HEK293 (cell line): ENCODE measurements at regions not wholly inside any gene's neighbourhood (a gene's known extent, or its start where the extent isn't known, plus 50 kb on each side); places are given as distances from the start of the nearest gene placed in this dataset.

Experiments
- CTCF ChIA-PET: fragments of 350-600 bp; formaldehyde crosslinking; extraction: SDS; loops from one replicate; lab custom pipeline; 2021; ENCODE audit warnings: antibody characterized with exemption; lab: Yijun Ruan, JAX
- POLR2A ChIA-PET: fragments of 300-600 bp; formaldehyde crosslinking; extraction: SDS; loops from one replicate; lab custom pipeline; 2020; ENCODE audit warnings: antibody characterized with exemption, inconsistent platforms; lab: Yijun Ruan, JAX
- H3K27ac ChIP-seq: fragments of 200-500 bp; sonication (Bioruptor generic); 2 replicates; pipeline ENCODE4 v1.5.1; 2014; ENCODE audit warnings: low read depth, low read length, control low read depth, inconsistent platforms; ENCODE audit errors: extremely low read depth
- H3K36me3 ChIP-seq, 2 experiments: fragments of 200-500 bp in 1 of 2; sonication (Bioruptor generic) in 1 of 2; 1 replicate in 1 of 2; 2 replicates in 1 of 2; pipeline ENCODE4 v1.5.1; 2014 to 2017; ENCODE audit warnings: inconsistent platforms in 2 of 2, low read length in 2 of 2; ENCODE audit not compliant: control insufficient read depth in 2 of 2, insufficient read depth in 1 of 2
- H3K4me1 ChIP-seq: fragments of 200-500 bp; sonication (Bioruptor generic); 2 replicates; pipeline ENCODE4 v1.5.1; 2014; ENCODE audit warnings: mild to moderate bottlenecking, low read length, inconsistent platforms; ENCODE audit not compliant: control insufficient read depth, insufficient read depth
- H3K4me3 ChIP-seq: 2 replicates; pipeline ENCODE4 v1.5.1; 2011; ENCODE audit warnings: low read depth, mild to moderate bottlenecking, control low read depth, low read length, moderate library complexity
- H3K9me3 ChIP-seq: fragments of 200-500 bp; sonication (Bioruptor generic); 2 replicates; pipeline ENCODE4 v1.5.1; 2014; ENCODE audit warnings: low read depth, low read length, inconsistent platforms; ENCODE audit not compliant: control insufficient read depth, insufficient read depth
- EGR2 ChIP-seq: fragments of 450-650 bp; formaldehyde crosslinking; IDR thresholded peaks from 2 replicates; pipeline ENCODE4 v1.5.1; 2016; ENCODE audit warnings: low read depth, missing biosample characterization, missing genetic modification characterization
- KLF1 ChIP-seq: fragments of 450-650 bp; formaldehyde crosslinking; IDR thresholded peaks from 2 replicates; pipeline ENCODE4 v1.5.1; 2016; ENCODE audit warnings: missing biosample characterization, missing genetic modification characterization
- KLF17 ChIP-seq: fragments of 450-650 bp; formaldehyde crosslinking; IDR thresholded peaks from 2 replicates; pipeline ENCODE4 v1.5.1; 2016; ENCODE audit warnings: missing biosample characterization, missing genetic modification characterization
- KLF9 ChIP-seq: fragments of 450-650 bp; formaldehyde crosslinking; IDR thresholded peaks from 2 replicates; pipeline ENCODE4 v1.5.1; 2016; ENCODE audit warnings: missing biosample characterization, missing genetic modification characterization, low read depth
- PRDM10 ChIP-seq: fragments of 450-650 bp; formaldehyde crosslinking; IDR thresholded peaks from 2 replicates; pipeline ENCODE4 v1.5.1; 2016; ENCODE audit warnings: missing biosample characterization, missing genetic modification characterization
- PRDM2 ChIP-seq: fragments of 450-650 bp; formaldehyde crosslinking; IDR thresholded peaks from 2 replicates; pipeline ENCODE4 v1.5.1; 2016; ENCODE audit warnings: missing biosample characterization, missing genetic modification characterization, borderline replicate concordance
- REPIN1 ChIP-seq: fragments of 450-650 bp; formaldehyde crosslinking; IDR thresholded peaks from 2 replicates; pipeline ENCODE4 v1.5.1; 2017; ENCODE audit warnings: missing biosample characterization, missing genetic modification characterization, low read depth
- SCRT1 ChIP-seq: fragments of 450-650 bp; formaldehyde crosslinking; IDR thresholded peaks from 2 replicates; pipeline ENCODE4 v1.5.1; 2016; ENCODE audit warnings: missing biosample characterization, missing genetic modification characterization, borderline replicate concordance
- ZBTB10 ChIP-seq: fragments of 450-650 bp; formaldehyde crosslinking; IDR thresholded peaks from 2 replicates; pipeline ENCODE4 v1.5.1; 2016; ENCODE audit warnings: missing biosample characterization, missing genetic modification characterization
- ZFHX2 ChIP-seq: fragments of 450-650 bp; formaldehyde crosslinking; conservative IDR thresholded peaks from 2 replicates; pipeline ENCODE4 v1.5.1; 2016; ENCODE audit warnings: missing biosample characterization, missing genetic modification characterization
- ZIC2 ChIP-seq: fragments of 450-650 bp; formaldehyde crosslinking; IDR thresholded peaks from 2 replicates; pipeline ENCODE4 v1.5.1; 2016; ENCODE audit warnings: missing biosample characterization, missing genetic modification characterization
- ZNF112 ChIP-seq: fragments of 450-650 bp; formaldehyde crosslinking; IDR thresholded peaks from 2 replicates; pipeline ENCODE4 v1.5.0; 2017; ENCODE audit warnings: missing biosample characterization, missing genetic modification characterization
- ZNF211 ChIP-seq: fragments of 450-650 bp; formaldehyde crosslinking; IDR thresholded peaks from 2 replicates; pipeline ENCODE4 v1.5.1; 2016; ENCODE audit warnings: low read depth, missing biosample characterization, missing genetic modification characterization
- ZNF223 ChIP-seq: fragments of 450-650 bp; formaldehyde crosslinking; IDR thresholded peaks from 2 replicates; pipeline ENCODE4 v1.5.1; 2016; ENCODE audit warnings: missing biosample characterization, missing genetic modification characterization
- ZNF266 ChIP-seq: fragments of 450-650 bp; formaldehyde crosslinking; IDR thresholded peaks from 2 replicates; pipeline ENCODE4 v1.5.1; 2016; ENCODE audit warnings: missing biosample characterization, missing genetic modification characterization, low read depth
- ZNF544 ChIP-seq: fragments of 450-650 bp; formaldehyde crosslinking; IDR thresholded peaks from 2 replicates; pipeline ENCODE4 v1.5.0; 2017; ENCODE audit warnings: missing biosample characterization, missing genetic modification characterization
- ZNF639 ChIP-seq: fragments of 450-650 bp; formaldehyde crosslinking; IDR thresholded peaks from 2 replicates; pipeline ENCODE4 v1.5.1; 2016; ENCODE audit warnings: missing biosample characterization, missing genetic modification characterization
- ZNF645 ChIP-seq: fragments of 450-650 bp; formaldehyde crosslinking; IDR thresholded peaks from 2 replicates; pipeline ENCODE4; 2016; ENCODE audit warnings: missing biosample characterization, missing genetic modification characterization
- ZNF76 ChIP-seq: fragments of 450-650 bp; formaldehyde crosslinking; IDR thresholded peaks from 2 replicates; pipeline ENCODE4; 2016; ENCODE audit warnings: low read depth, missing biosample characterization, missing genetic modification characterization, borderline replicate concordance
- ZNF792 ChIP-seq: fragments of 450-650 bp; formaldehyde crosslinking; IDR thresholded peaks from 2 replicates; pipeline ENCODE4 v1.5.1; 2016; ENCODE audit warnings: missing biosample characterization, missing genetic modification characterization
- ZXDB ChIP-seq: fragments of 450-650 bp; formaldehyde crosslinking; IDR thresholded peaks from 2 replicates; pipeline ENCODE4 v1.5.1; 2016; ENCODE audit warnings: missing biosample characterization, missing genetic modification characterization

GRCh38 chr17:79509008-79509407 lies 101.8 kb downstream of the RBFOX3 start (continued):
- TF ChIP-seq PRDM2 (no peak), SCRT1 (no peak), ZNF112 (tag by site-specific recombination) (no peak), ZNF792 (no peak), ZNF76 (no peak), ZNF544 (tag by site-specific recombination) (no peak), ZNF639 (tag by site-specific recombination) (no peak), ZNF266 (tag by site-specific recombination) (no peak), ZBTB10 (tag by site-specific recombination) (no peak), PRDM10 (no peak), REPIN1 (tag by site-specific recombination) (no peak), KLF9 (no peak)

- H3K4me3 ChIP-seq: no peak overlapping the region
- POLR2A ChIA-PET: no interaction called here
- CTCF ChIA-PET: no interaction called here
- H3K4me1 ChIP-seq: no peaks in the 10 kb centered on the region
- H3K36me3 ChIP-seq: no peaks in the 10 kb centered on the region
- no peak overlapping the region for H3K27ac ChIP-seq
- H3K9me3 ChIP-seq: no peaks in the 10 kb centered on the region
- TF ChIP-seq ZNF211 (tag by site-specific recombination) (no peak), KLF17 (peak; percentile 38; the same call in 1 of the 2 replicates), KLF1 (tag by site-specific recombination) (peak; percentile 86), ZXDB (tag by site-specific recombination) (no peak), ZFHX2 (tag by site-specific recombination) (peak; percentile 99), ZNF223 (tag by site-specific recombination) (0 out of 2 replicates have a peak, but pooled peaks have one; percentile 35), ZIC2 (tag by site-specific recombination) (peak; percentile 12; the same call in 1 of the 2 replicates), ZNF645 (tag by site-specific recombination) (no peak), EGR2 (peak; percentile 92)
These were observed 102.5 kb downstream of the RBFOX3 start for GRCh38 chr17:79508291-79508716.
